ENCODE measurements at regions not wholly inside any gene's neighbourhood (a gene's known extent, or its start where the extent isn't known, plus 50 kb on each side); places are given as distances from the start of the nearest gene placed in this dataset.

DNA sequence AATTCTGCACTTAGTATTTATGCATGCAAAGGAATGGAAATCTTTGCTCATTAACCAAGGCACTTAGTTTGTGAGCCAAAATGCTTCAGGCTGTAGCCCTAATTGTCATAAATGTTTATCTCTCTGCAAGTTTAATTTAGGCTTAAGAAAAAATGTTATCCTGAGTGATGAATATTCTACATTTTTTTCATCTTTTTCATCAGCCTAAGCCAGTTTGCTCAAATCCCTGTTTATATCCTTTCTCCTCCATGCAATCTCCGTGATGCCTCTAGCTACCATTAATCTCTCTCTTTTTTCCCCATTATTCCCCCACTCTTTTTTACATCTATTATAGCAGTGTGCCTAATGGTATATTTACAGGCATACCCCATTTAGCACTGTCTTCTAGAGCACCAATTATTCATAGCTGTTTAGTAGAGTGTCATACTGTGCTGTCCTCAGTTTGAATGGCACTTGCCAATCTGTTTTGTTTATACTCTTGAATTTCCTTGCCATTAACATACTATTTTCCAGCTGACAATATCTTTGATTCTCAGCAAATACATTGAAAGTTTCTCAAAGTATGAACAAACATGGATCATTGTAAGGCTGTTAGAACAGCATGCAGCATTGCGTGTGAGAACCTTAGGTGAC lies 1457.0 kb downstream of the MAT2B start:
- TF ChIP-seq, protein P1, sequence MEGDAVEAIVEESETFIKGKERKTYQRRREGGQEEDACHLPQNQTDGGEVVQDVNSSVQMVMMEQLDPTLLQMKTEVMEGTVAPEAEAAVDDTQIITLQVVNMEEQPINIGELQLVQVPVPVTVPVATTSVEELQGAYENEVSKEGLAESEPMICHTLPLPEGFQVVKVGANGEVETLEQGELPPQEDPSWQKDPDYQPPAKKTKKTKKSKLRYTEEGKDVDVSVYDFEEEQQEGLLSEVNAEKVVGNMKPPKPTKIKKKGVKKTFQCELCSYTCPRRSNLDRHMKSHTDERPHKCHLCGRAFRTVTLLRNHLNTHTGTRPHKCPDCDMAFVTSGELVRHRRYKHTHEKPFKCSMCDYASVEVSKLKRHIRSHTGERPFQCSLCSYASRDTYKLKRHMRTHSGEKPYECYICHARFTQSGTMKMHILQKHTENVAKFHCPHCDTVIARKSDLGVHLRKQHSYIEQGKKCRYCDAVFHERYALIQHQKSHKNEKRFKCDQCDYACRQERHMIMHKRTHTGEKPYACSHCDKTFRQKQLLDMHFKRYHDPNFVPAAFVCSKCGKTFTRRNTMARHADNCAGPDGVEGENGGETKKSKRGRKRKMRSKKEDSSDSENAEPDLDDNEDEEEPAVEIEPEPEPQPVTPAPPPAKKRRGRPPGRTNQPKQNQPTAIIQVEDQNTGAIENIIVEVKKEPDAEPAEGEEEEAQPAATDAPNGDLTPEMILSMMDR (IDR thresholded peaks at IDR 0.05 in 4 of 5, conservative IDR thresholded peaks at IDR 0.05 in 1 of 5), result no peak
- TF ChIP-seq POLR2A (IDR thresholded peaks at IDR 0.05), result no peak

Data from gastrocnemius medialis (tissue), 4 donors.